CD14-positive monocyte (primary cell): ENCODE measurements at regions not wholly inside any gene's neighbourhood (a gene's known extent, or its start where the extent isn't known, plus 50 kb on each side); places are given as distances from the start of the nearest gene placed in this dataset.

ENCODE experiments used
- DNase-seq, 3 donors: peaks; one replicate each; pipeline ENCODE4 v3.0.0-alpha.2; 2011 to 2022
- H2AFZ ChIP-seq: 2 replicates; pipeline ENCODE4 v1.6.0; 2012; ENCODE audit warnings: mild to moderate bottlenecking, low read depth, low read length, inconsistent platforms; ENCODE audit not compliant: insufficient read depth, poor library complexity, severe bottlenecking
- H3K27ac ChIP-seq, 2 donors: 1 replicate in 1 of 2; 2 replicates in 1 of 2; pipeline ENCODE4 v1.5.1; 2012 to 2013; ENCODE audit warnings: low read length in 2 of 2, control low read depth in 1 of 2, inconsistent platforms in 1 of 2, low read depth in 1 of 2, mild to moderate bottlenecking in 1 of 2
- H3K27me3 ChIP-seq, 2 donors: one replicate each; pipeline versions ENCODE4 v1.6.0 to v1.6.1; 2011 to 2013; ENCODE audit warnings: low read length in 2 of 2; ENCODE audit not compliant: control insufficient read depth in 2 of 2, insufficient read depth in 2 of 2
- H3K36me3 ChIP-seq, 2 donors: replicated peaks in 1 of 2; 1 replicate in 1 of 2; 2 replicates in 1 of 2; pipeline versions ENCODE4 v1.5.1 to v1.6.1; 2012 to 2013; ENCODE audit warnings: low read length in 2 of 2, control low read depth in 1 of 2, inconsistent platforms in 1 of 2, mild to moderate bottlenecking in 1 of 2; ENCODE audit not compliant: insufficient read depth in 2 of 2, control insufficient read depth in 1 of 2
- H3K4me1 ChIP-seq, 2 donors: 1 replicate in 1 of 2; 2 replicates in 1 of 2; pipeline versions ENCODE4 v1.5.1 to v1.6.1; 2012 to 2013; ENCODE audit warnings: low read length in 2 of 2, control low read depth in 1 of 2, inconsistent platforms in 1 of 2, mild to moderate bottlenecking in 1 of 2, moderate library complexity in 1 of 2; ENCODE audit not compliant: insufficient read depth in 2 of 2, control insufficient read depth in 1 of 2
- H3K4me2 ChIP-seq: replicated peaks from 2 replicates; pipeline ENCODE3; 2012; ENCODE audit warnings: low read length, moderate library complexity, mild to moderate bottlenecking; ENCODE audit not compliant: poor library complexity, severe bottlenecking; ENCODE audit errors: extremely low read depth
- H3K4me3 ChIP-seq, 3 experiments: fragments of 200-600 bp in 1 of 3; sonication (generic) in 1 of 3; replicated peaks in 1 of 3; 1 replicate in 2 of 3; 2 replicates in 1 of 3; pipeline ENCODE4 v1.5.1; 2011 to 2013; ENCODE audit warnings: low read length in 3 of 3, mild to moderate bottlenecking in 3 of 3, control low read depth in 2 of 3, low read depth in 2 of 3, inconsistent platforms in 1 of 3, moderate library complexity in 1 of 3
- H3K79me2 ChIP-seq: 2 replicates; pipeline ENCODE4 v1.6.0; 2012; ENCODE audit warnings: mild to moderate bottlenecking, control low read depth, inconsistent platforms, low read length, moderate library complexity; ENCODE audit not compliant: insufficient read depth
- H3K9ac ChIP-seq: 2 replicates; pipeline ENCODE4 v1.6.0; 2017; ENCODE audit warnings: low read length, mild to moderate bottlenecking; ENCODE audit not compliant: insufficient read depth, poor library complexity, severe bottlenecking
- H3K9me3 ChIP-seq, 2 donors: replicated peaks in 1 of 2; 1 replicate in 1 of 2; 2 replicates in 1 of 2; pipeline versions ENCODE4 v1.5.1 to v1.6.1; 2012 to 2013; ENCODE audit warnings: low read length in 2 of 2, control low read depth in 1 of 2; ENCODE audit not compliant: control insufficient read depth in 1 of 2, insufficient read depth in 1 of 2
- H4K20me1 ChIP-seq: 2 replicates; pipeline ENCODE4 v1.6.0; 2012; ENCODE audit warnings: mild to moderate bottlenecking, low read length, control low read depth, moderate library complexity; ENCODE audit not compliant: insufficient read depth
- H3K27ac Mint-ChIP-seq, 7 donors: one replicate each; pipeline ENCODE4 v1.8.0; 2020; ENCODE audit warnings: mild to moderate bottlenecking in 7 of 7, mixed read lengths in 7 of 7, moderate library complexity in 6 of 7, inconsistent platforms in 2 of 7
- H3K27me3 Mint-ChIP-seq, 3 donors: one replicate each; pipeline ENCODE4 v1.8.0; 2021 to 2022; ENCODE audit warnings: low read depth in 3 of 3, mild to moderate bottlenecking in 3 of 3, mixed read lengths in 3 of 3, moderate library complexity in 3 of 3, inconsistent platforms in 1 of 3
- H3K36me3 Mint-ChIP-seq, 2 donors: one replicate each; pipeline ENCODE4 v1.8.0; 2020; ENCODE audit warnings: mixed read lengths in 2 of 2, inconsistent platforms in 1 of 2, mild to moderate bottlenecking in 1 of 2
- H3K4me1 Mint-ChIP-seq: one replicate; pipeline ENCODE4 v1.8.0; 2020; ENCODE audit warnings: mild to moderate bottlenecking, mixed read lengths
- H3K4me3 Mint-ChIP-seq, 2 donors: one replicate each; pipeline ENCODE4 v1.8.0; 2020; ENCODE audit warnings: mild to moderate bottlenecking in 2 of 2, mixed read lengths in 2 of 2, moderate library complexity in 1 of 2
- H3K9me3 Mint-ChIP-seq, 7 donors: one replicate each; pipeline ENCODE4 v1.8.0; 2020 to 2022; ENCODE audit warnings: mixed read lengths in 7 of 7, mild to moderate bottlenecking in 6 of 7, moderate library complexity in 6 of 7, inconsistent platforms in 2 of 7
- CTCF ChIP-seq: fragments of 200-600 bp; IDR thresholded peaks from one replicate; pipeline ENCODE4 v1.8.0; 2022; ENCODE audit warnings: antibody characterized with exemption, mild to moderate bottlenecking
- WGBS: methylation state at CpG from one replicate; pipeline ENCODE4 v1.1.5; 2013; ENCODE audit warnings: missing lambda C conversion rate; ENCODE audit not compliant: insufficient coverage; 5-methylcytosine and 5-hydroxymethylcytosine counted together
- intact Hi-C, 2 donors: fragments of 100-400 bp; cut with micrococcal nuclease; formaldehyde crosslinking; loops; one replicate each; pipeline versions ENCODE4 v1.15.0 to v1.15.1; 2023

GRCh38 chr12:67522222-67522621 lies 126.3 kb upstream of the DYRK2 start:
- Mint-ChIP-seq H3K27ac (peak overlapping the region in 1 of 7 donors; percentile 32), H3K9me3 (no peaks in the 10 kb centered on the region), H3K4me1 (no peaks in the 10 kb centered on the region), H3K27me3 (peaks cover 0 to 3% (median 2%) of the 10 kb centered on the region in 3 donors), H3K4me3 (no peak overlapping the region), H3K36me3 (no peaks in the 10 kb centered on the region)
- Histone ChIP-seq H3K9me3 (no peaks in the 10 kb centered on the region), H4K20me1 (no peaks in the 10 kb centered on the region), H3K4me2 (no peak overlapping the region), H3K9ac (no peak overlapping the region), H3K27me3 (no peaks in the 10 kb centered on the region), H3K79me2 (no peaks in the 10 kb centered on the region), H3K27ac (no peak overlapping the region), H2AFZ (no peak overlapping the region), H3K4me1 (no peaks in the 10 kb centered on the region), H3K36me3 (no peaks in the 10 kb centered on the region), H3K4me3 (no peak overlapping the region)
- no peak for TF ChIP-seq CTCF
- 95% methylated on average over 3 of the region's 5 CpGs for WGBS
- no peak for DNase-seq
- intact Hi-C loops, result no loop called here

- Histone ChIP-seq H4K20me1 (no peaks in the 10 kb centered on the region), H2AFZ (no peak overlapping the region), H3K27ac (no peak overlapping the region), H3K4me2 (no peak overlapping the region), H3K9ac (no peak overlapping the region), H3K27me3 (no peaks in the 10 kb centered on the region), H3K36me3 (no peaks in the 10 kb centered on the region), H3K4me3 (no peak overlapping the region), H3K9me3 (no peaks in the 10 kb centered on the region), H3K4me1 (no peaks in the 10 kb centered on the region), H3K79me2 (no peaks in the 10 kb centered on the region)
- Mint-ChIP-seq H3K27ac (no peak overlapping the region), H3K9me3 (peaks cover 0 to 2% (median 0%) of the 10 kb centered on the region in 7 donors), H3K27me3 (no peaks in the 10 kb centered on the region), H3K4me3 (no peak overlapping the region), H3K36me3 (no peaks in the 10 kb centered on the region), H3K4me1 (no peaks in the 10 kb centered on the region)
- DNase-seq, result no peak
- no peak for TF ChIP-seq CTCF
- intact Hi-C loops, result no loop called here
- WGBS, result 100% methylated on average over 2 of the region's 6 CpGs
Measured at GRCh38 chr12:67523538-67523937, 125.0 kb upstream of the DYRK2 start.
